OCI-M2 (cell line): ENCODE measurements at regions not wholly inside any gene's neighbourhood (a gene's known extent, or its start where the extent isn't known, plus 50 kb on each side); places are given as distances from the start of the nearest gene placed in this dataset.

Experiments
- DNase-seq: peaks from one replicate; lab custom pipeline; 2025; ENCODE audit not compliant: unreplicated experiment; lab: John Stamatoyannopoulos, UW

DNA sequence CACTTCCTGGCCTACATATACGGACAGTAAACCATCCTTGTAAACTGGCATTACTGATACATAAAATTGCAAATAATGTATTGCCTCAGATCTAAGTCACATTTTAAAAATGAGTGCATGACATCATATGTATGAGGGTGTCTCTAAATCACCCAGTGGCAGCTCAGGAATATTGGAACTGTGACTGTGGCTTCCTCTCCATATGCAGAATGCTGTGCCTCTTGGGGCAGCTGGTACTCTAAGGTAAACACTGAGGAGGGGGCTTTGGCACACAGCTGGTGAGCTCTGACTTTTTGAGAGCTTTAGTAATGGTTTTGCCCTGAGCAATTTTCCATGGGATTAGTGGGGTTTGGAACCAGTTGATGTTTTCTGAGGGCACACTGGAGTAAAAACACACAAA is 263.7 kb downstream of the BMP4 start:
- no peak for DNase-seq

DNA sequence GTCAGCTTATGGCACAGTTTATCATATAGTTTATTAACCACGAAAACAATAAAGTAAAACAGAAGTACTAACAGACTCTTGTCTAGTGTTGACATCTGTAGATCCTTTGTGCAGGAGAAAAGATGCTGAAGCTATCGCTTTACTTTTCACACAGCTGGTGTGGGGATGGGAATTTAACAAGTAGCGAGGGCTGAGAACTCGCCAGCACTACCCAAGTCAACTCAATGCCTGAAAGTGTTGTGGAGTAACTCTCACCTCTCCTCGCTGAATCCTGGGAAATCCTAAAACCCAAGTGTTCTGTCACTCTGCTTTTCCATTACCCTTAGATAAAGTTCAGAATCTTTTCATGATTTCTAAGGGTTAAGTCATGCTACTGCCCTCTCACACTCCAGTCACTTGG is 264.2 kb downstream of the BMP4 start:
- no peak for DNase-seq

DNA sequence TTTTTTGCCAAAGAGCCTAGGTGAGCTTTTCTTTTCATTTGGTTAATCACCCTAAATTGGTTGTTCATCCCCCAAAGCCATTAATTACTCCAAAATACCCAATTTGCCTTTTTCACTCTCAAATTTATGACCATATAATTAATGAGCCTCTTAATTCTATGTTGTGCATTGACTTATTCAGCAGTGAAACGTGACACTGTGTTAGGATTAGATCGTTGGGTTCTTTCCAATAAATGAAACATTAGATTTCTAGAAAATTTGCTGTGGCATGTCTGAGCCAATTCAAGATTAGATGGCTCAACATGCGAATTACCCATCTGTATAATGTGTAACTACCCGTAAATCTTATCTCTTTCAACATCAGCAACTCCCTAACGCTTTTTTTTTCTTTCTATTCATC is 273.4 kb downstream of the BMP4 start:
- DNase-seq = no peak

DNA sequence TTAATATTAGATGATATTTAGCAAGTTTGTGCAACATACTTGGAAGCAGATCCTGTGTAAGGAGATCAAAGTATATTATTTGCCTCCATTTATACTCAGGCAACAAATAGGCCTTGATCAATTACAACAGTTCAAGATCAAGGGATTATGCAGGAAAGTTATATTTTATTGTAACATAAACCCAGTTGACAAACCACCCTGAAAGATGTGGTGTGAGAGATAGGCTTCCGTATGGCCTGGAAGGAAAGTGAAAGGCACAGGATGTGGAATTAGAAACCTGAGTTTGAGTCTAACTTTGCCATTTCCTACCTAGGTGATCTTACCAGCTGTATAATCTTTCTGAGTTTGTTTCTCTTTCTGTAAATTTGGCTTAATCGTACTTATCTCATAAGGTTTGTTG is 284.1 kb downstream of the BMP4 start:
- no peak for DNase-seq

DNA sequence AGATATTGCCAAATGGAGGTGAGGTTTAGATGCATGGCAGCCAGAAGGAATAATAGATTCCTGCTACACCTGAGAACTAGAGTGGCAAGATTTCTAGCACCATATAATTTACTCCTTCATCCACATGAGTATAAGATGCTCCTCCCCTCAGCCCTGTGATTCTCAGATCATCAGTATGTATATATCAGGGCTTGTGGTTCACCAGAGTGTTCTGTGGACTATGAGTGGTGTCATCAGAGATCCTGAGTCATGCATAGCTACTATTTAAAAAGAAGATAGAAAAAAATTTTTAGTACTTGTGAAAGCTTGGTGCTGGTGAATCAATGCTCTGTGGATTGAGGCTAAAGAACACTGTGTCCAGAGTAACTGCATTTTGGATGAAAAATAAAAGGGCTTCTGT is 285.9 kb downstream of the BMP4 start:
- DNase-seq = no peak

DNA sequence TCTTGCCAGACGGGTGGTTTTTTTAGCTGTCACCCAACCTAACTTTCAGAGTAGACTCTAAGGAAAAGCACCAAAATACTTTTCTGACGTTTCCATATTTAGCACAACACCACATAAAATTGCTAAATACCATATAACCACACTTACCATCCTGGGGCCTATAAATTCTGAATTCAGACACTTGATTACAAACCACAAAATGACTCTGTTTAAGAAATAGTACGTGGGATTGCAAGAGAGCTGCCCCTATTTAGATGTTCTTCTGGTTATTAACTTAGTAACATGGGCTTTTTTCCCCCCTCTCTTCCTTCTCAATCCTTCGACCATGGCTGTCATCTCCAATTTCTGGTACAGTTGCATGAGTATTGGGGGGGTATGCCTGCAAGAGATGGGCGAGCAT is 287.7 kb downstream of the BMP4 start:
- DNase-seq = no peak

DNA sequence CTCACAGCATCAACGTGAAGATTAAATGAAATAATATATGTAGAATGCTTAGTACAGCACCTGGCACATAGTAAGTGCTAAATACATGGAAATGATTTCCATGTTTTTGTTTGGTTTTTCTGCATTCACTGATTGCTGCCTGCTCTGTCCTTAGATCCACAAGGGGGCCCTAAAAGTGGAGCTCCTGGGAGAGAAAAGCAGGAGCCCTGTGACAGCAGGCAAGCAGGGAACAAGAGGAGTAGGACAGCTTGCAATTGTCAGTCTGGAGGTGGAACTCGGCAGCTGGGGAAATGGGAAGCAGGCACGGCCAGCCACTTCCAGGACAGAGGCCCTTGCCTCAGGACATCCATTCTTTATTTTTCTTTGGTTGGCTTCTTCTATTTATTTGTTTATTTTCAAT is 292.9 kb downstream of the BMP4 start:
- no peak for DNase-seq

DNA sequence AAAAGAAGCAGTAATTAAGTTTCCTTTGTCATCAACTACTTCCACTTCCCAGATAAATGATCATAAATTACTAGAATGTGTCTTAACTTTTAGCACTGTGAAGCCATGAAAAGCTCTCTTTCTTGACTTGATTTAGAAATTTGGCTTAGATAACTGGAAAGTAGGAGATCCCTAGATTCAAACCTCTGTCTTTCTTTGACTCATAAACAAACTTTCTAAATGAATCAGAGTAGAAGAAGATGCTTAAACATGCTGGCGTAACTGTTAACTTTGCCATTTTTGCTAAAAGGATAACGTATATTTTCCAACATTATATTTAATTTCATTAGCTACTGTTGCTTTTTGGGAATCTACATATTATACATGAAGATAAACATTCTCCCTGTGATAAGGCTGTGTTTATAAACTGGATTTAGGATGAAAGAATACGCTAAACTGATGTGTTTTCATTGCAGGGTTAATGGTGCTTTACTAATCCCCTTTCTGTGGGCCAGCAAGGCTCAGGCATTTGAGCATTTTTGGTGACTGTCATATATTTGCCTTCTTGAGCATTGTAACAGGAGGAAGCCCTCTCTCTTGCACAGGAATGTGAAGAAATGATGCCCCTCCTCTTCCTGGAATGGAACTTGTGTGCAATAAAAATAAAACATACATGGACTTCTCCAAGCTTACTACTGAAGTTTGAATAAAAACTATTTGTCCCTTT is 301.4 kb downstream of the BMP4 start:
- DNase-seq = no peak

DNA sequence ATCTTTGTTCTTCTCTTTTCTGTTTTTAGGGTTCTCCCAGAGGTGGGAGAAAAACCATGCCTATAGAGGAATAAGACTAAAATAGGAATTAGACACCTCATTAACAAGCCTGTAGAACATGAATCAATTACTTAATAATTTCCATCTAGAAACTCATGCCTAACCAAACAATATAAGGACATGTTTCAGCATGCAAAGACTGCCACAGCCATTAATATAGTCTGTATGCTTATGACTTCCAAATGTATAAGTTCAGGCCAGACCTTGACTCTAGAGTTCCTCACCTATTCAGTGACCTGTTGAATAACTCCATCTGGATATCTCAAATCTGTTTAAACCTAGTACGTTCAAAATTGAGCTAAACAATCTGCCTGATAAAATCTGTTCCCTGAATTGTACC is 304.6 kb downstream of the BMP4 start:
- no peak for DNase-seq

DNA sequence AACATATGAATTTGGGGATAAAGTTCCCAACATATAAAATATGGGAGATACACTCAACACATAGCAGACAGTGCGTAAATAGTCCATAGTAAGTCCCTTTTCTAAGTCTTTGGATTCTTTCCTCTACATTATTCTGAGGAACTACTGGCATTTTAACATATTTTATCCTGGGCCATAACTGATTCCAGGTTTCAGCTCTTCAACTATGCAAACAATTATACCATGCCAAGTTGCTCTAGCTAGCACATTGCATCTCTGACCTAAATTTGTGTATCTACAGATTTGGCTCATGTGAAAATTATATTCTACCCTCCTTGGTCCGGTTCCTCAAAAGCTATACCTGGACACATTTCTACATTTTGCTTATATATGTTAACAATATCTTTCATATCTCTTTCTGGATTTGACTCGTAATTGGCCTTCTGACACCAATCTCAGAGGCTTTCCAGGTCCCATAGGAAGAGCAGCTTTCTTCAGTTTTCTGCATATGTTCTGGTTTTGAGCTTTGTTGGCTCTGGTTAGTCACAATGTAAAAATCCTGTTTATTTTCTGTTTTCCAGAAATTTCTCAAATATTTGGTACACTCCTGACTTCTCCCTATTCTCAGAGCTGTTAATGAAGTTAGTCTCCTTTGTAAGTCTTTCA is 305.4 kb downstream of the BMP4 start:
- DNase-seq = no peak

DNA sequence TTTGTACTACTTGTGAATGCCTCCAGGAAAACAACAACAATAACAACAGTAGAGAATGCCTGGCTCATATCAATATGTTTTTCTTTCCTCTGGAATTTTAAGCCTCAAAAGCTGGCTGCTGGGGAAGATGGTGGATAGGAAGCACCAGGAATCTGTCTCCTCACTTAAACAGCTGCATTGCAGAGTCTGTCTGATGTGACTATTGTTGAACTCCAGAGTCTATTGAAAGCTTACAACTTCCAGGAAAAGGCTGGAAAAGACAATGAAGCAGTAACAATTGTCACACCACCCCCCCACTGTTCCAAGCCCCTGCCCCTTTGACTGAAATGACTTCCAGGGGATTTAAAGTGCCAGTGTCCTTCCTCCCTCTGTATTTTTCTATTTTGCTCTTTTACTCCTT is 309.7 kb downstream of the BMP4 start:
- no peak for DNase-seq

DNA sequence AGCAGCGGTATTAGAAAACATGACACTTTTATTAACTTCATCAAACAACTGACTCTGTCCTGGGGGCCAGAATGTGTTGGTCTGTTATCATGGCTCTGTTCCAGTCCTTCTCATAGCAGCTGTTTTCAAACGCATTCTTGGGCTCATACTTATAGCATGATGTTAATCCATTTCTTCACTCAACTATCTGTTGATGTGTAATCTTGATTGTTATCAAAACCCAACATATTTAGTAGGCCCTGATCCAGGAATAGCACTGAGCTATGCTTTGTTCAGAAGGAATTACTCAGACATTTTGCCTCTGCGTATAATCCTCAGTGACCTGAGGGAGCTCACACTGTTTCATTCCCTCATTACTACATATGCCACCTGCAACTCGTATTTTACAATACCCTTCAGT is 315.9 kb downstream of the BMP4 start:
- no peak for DNase-seq

DNA sequence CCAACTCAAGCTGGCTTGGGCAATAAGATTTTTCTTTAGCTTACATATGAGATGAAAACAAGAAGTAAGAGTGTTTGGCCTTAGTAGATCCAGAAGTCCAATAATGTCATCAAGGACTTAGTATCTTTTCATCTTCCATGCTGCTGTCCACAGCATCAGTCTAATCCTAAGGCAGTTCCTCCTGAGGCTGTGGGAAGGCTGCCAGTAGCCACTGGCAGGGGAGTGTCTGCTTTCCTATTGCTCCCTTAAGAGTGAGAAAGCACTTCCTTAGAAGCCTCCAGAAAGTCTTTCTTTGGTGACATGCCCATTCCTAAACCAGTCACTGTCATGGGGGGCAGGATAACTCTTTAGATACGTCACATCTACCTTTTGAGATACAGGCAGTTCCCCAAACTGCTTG is 317.7 kb downstream of the BMP4 start:
- DNase-seq = no peak

DNA sequence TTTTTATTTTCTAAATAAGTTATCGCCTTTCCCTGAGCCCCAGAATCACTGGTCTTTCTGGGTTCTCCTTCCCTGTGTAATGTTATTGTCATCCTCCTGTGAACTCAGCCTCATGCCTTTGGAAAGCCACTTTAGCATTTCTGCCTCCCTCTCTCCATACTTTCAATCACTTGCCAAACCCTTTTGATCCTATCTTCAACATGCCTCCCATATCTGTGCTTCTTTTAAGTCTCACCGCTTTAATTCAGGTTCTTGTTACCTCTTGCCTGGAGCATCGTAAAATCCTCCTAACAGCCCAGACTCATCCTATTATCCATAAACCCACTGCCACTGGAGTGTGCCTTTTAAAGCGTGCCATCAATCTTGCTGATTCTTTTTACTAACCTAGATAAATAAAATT is 321.8 kb downstream of the BMP4 start:
- no peak for DNase-seq

DNA sequence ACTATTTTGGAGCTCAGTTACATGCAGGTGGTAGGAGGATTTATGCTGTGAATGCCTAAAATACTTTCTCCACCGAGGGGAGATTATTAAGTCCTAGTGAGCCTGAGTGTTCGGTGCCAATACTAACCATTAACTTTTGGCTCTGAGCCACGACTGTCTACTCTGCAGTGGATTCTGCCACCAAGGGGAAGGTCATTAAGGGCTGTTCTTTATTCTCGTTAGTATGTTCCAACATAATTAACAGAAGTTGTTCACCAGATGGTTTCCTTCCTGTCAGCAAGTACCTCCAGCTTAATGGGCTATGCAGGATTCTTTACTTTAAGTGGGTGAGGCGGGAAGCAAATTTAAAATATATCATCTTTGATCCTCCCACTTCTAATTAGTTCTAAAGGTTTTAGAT is 326.3 kb downstream of the BMP4 start:
- no peak for DNase-seq

DNA sequence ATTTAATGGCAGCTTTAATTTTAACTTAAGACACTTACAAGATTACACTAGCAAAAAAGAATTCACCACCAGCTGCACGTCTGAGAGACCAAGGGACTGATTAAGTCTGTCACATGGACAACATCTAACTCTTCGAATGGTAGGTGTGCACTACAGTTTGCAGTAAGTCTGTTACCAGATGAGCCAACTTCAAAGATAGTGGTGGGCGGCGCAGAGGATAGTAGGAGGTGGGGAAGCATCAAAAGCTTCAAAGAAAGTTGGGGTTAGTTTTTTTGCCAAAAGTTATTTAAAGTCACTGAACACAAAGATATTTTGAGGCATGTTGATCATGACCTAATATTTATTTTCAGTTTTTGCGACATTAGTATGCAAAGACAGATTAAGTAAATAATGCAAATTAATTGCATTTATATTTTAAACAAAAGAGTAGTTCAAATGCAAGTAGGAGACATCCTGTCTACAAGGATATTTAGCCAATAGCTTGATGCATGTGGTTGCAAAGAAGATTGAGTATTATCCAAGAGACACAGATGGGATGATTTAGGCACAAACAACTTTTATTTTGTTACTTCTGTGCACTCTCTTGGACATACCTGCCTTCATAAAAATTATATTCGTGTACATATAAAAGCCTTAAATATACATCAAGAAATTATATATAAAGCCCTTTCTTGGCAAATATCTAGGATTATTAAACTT is 327.7 kb downstream of the BMP4 start:
- no peak for DNase-seq

DNA sequence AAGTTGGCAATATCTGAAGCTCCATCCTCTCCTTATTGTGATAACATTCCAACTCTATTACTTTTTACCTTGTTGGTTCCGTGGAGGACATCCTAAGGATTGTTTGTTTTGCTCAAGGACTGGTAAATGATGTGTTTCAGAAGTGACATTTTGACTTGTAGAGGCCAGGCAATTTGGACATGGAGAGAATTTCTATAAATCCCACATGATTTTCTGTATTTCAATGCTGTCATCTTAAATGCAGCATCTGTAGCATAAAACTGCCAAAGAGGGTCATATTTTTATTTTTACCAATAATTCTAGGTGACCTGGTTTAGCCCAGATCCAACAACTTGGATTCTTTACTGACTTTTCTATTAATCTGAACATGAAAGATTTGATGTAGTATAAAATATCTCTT is 328.4 kb downstream of the BMP4 start:
- DNase-seq = no peak

DNA sequence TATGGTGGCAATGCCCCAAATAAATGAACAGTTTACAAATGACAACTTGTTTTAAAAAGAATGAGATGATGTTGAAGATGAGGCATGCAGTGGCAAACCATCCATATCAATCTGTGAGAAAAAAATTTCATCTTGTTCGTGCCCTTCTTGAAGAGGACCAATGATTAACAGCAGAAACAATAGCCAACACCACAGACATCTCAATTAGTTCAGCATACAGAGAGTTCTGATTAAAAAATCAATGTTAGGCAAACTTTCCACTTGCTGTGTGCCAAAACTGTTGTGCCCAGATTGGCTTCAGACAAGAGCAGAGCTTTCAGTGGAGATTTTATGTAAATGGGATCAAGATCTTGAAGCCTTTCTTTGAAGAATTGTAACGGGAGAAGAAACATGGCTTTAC is 329.9 kb downstream of the BMP4 start:
- DNase-seq = no peak

DNA sequence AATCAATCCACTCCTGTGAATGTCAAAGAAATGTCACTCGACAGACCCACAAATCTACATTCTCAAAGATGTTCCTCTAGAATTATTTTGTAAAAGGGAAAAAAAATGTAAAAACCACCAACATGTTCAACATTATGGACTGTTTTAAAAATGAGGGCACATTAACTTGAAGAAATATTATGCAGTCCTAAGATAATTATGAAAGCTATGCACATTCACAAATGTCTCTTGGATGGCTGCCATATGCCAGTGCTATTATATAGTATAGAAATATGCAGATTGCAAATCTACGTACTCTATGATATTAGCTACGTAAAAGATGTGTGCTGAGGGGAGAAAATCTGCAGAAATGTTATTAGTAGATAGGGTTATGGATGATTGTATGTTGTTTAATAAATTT is 334.2 kb downstream of the BMP4 start:
- DNase-seq = no peak

DNA sequence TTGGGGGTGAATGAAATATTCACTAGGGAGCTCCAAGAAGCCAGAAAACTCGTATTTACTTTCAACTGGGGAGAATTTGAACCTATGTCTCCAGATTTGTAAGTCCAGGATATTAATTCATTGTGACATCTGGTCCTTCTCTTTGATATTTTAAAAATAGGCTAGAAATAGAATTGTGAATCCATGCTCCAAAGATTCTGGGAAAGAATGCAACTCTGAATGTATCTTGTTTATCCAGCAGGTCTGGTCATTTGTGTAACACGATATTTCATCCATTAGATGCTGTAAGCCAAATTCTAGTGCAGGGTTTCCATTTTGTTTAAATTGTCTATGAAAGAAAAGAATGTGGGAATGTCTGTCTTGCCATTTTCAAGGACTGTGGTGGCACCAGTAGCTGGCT is 334.7 kb downstream of the BMP4 start:
- DNase-seq = no peak

DNA sequence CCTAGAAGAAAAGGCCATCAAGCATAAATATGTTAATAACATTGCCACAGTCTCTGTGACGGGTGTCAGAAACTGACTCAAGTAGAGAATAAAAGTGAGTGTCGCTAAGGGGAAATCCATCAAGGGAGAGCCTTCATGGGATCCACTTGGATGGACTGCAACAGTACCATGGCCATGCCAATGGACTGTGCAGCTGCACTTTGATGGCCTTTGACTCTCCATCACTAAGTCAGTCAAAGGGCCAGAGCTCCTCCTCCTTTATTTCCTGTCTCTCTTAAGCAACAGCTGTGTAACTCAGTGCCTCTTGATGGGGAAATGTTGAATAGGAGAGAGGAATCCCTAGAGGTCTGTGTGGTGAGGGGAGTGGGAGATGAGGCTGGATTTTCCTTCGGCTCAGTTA is 335.2 kb downstream of the BMP4 start:
- DNase-seq = no peak

DNA sequence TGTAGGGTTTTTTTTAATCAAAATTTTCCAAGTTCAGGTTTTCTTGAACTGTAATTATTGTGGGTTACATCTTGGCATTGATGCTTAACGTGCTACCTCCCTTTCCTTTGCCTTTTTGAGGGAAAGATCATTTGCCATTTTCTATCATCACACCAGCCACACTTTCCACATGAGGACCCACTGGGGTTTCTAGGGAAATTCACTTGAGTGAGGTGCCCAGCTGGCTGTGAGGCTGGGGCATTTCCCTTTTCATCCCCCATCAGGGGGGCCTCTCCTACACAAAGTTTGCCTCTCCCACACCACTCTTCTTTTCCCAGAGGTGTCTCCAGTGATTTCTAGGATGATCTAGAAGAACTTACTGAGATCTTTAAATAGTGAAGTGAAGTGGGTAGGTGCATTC is 335.7 kb downstream of the BMP4 start:
- DNase-seq = no peak

DNA sequence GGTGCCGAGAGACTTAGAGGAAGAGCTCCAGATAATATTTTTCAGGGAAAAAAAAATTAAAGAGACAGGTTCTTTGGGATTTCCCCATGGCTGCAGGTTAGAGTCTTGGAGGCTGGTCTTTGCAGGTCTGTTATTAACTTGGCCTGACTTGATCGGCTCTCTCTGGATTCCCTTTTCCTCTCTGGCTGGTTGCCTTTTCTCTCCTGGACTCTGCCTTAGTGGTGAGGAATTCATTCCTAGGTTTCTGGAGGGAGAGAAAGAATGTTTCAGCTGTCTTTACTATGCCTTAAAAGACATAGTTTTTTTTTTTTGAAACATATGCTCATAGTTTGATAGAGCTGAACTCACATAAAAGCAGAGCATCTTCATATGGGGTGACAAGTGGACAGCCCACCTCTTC is 336.3 kb downstream of the BMP4 start:
- no peak for DNase-seq
